Activated CD8-positive, alpha-beta memory T cell treated with anti-CD3 and anti-CD28 coated beads, Interleukin-2, amount 10 ng/mL, durations not matched to agents 7 days and 5 days (primary cell): ENCODE measurements at regions not wholly inside any gene's neighbourhood (a gene's known extent, or its start where the extent isn't known, plus 50 kb on each side); places are given as distances from the start of the nearest gene placed in this dataset.

Experiments
- ATAC-seq: fragments of 150-1000 bp; cut with Tn5 transposase; one replicate; pipeline ENCODE4 v1.10.0; 2021; ENCODE audit warnings: moderate library complexity
- CTCF ChIA-PET: fragments of 350-600 bp; sonication (Branson Sonifier 250); formaldehyde crosslinking; loops from one replicate; lab custom pipeline; 2021; ENCODE audit warnings: antibody characterized with exemption; lab: Charles Lee
- DNase-seq: peaks from one replicate; pipeline ENCODE4 v3.0.0-alpha.2; 2020
- H3K27ac Mint-ChIP-seq: one replicate; pipeline ENCODE4 v1.8.0; 2021; ENCODE audit warnings: mild to moderate bottlenecking, mixed read lengths
- H3K27me3 Mint-ChIP-seq: one replicate; pipeline ENCODE4 v1.8.0; 2021; ENCODE audit warnings: mixed read lengths
- H3K36me3 Mint-ChIP-seq: one replicate; pipeline ENCODE4 v1.8.0; 2021; ENCODE audit warnings: mild to moderate bottlenecking, mixed read lengths
- H3K4me1 Mint-ChIP-seq: one replicate; pipeline ENCODE4 v1.8.0; 2021; ENCODE audit warnings: mixed read lengths
- H3K4me3 Mint-ChIP-seq: one replicate; pipeline ENCODE4 v1.8.0; 2021; ENCODE audit warnings: mild to moderate bottlenecking, moderate library complexity, mixed read lengths
- H3K9me3 Mint-ChIP-seq: one replicate; pipeline ENCODE4 v1.8.0; 2022; ENCODE audit warnings: low read depth, mixed read lengths

GRCh38 chr2:166610180-166610912, 116.3 kb upstream of the SCN7A start:
- Mint-ChIP-seq H3K4me1 (no peaks in the 10 kb centered on the region), H3K9me3 (no peaks in the 10 kb centered on the region), H3K36me3 (no peaks in the 10 kb centered on the region), H3K27me3 (peaks cover 7% of the 10 kb centered on the region), H3K4me3 (no peak overlapping the region), H3K27ac (no peak overlapping the region)
- ATAC-seq (no peak), DNase-seq (no peak)
- CTCF ChIA-PET, result no interaction called here

DNA sequence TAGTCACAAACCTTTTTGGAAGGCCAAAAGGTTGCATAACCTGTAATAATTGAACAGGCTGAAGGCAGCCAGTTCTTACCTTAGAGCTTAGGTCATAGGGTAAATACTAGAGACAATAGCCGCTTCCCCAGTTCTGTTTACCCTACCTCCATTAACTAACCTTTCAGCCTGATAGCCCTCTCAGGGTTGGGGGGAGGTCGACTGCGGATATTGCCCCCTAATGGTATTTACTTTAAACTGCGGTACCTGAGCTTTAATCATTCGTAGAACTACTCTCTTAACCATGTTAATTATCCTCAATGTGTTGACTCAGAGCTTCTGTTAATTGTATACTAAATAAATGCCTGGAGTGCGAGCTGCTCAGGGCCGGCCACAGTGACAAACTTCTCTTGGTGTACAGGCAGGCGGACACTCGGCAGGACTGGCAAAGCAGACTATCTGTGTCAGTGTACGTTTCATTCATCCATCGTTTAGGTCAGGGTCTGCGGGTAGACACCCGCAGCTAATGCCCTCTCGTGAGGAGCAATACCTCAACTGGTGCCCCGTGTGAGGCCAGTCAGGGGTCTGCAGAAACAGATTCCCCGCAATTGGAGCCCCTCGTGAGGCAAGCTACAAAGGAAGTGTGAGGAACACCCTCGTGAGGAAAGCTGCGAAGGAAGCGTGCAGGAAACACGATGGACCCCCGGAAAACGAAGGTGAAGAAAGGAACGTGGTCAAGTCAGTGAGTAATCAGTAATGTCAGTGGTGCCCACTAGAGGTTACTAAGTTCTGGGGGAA, 115.3 kb upstream of the SCN7A start:
- Mint-ChIP-seq H3K4me3 (no peak overlapping the region), H3K4me1 (no peaks in the 10 kb centered on the region), H3K27ac (no peak overlapping the region), H3K9me3 (no peaks in the 10 kb centered on the region), H3K27me3 (peaks cover 7% of the 10 kb centered on the region), H3K36me3 (no peaks in the 10 kb centered on the region)
- no peak for DNase-seq
- no peak for ATAC-seq
- CTCF ChIA-PET, result no interaction called here

DNA sequence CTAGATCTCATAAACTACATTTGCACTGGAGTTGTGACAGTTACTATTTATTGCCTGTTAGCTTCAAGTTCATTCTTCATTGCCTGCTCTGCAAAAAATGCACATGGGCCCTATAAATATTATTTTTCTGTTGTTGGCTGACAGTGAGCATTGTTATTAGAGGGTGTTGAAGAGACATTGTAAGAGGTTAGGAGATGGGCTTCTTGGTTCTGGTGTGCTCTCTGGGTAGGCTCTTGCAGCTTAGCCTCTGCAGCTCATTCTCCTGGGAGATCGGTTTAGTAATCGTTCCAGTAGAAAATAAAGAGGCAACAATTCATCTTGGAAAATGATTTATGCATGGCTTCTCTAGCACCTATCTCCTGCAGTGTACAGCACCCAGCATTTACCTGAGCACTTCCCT, 113.8 kb upstream of the SCN7A start:
- ATAC-seq, result no peak
- Mint-ChIP-seq H3K4me1 (no peaks in the 10 kb centered on the region), H3K4me3 (no peak overlapping the region), H3K27ac (no peak overlapping the region), H3K9me3 (no peaks in the 10 kb centered on the region), H3K36me3 (no peaks in the 10 kb centered on the region), H3K27me3 (peaks cover 7% of the 10 kb centered on the region)
- DNase-seq, result no peak
- CTCF ChIA-PET, result interaction anchor here (1.1 kb wide), 1 partner anchor 325 kb away, joined by 3 read pairs; no protein-coding TSS in a partner anchor

- Mint-ChIP-seq H3K27ac (no peak overlapping the region), H3K4me1 (no peaks in the 10 kb centered on the region), H3K4me3 (no peak overlapping the region), H3K27me3 (no peaks in the 10 kb centered on the region), H3K36me3 (no peaks in the 10 kb centered on the region), H3K9me3 (peaks cover under 1% of the 10 kb centered on the region)
- ATAC-seq, result no peak
- CTCF ChIA-PET, result no interaction called here
- no peak for DNase-seq
These were observed 99.4 kb upstream of the SCN7A start for GRCh38 chr2:166593403-166593802.

GRCh38 chr2:166592750-166593149, 98.7 kb upstream of the SCN7A start:
- ATAC-seq (no peak), DNase-seq (no peak)
- Mint-ChIP-seq H3K36me3 (no peaks in the 10 kb centered on the region), H3K9me3 (no peaks in the 10 kb centered on the region), H3K27ac (no peak overlapping the region), H3K27me3 (no peaks in the 10 kb centered on the region), H3K4me3 (no peak overlapping the region), H3K4me1 (no peaks in the 10 kb centered on the region)
- CTCF ChIA-PET, result no interaction called here

DNA sequence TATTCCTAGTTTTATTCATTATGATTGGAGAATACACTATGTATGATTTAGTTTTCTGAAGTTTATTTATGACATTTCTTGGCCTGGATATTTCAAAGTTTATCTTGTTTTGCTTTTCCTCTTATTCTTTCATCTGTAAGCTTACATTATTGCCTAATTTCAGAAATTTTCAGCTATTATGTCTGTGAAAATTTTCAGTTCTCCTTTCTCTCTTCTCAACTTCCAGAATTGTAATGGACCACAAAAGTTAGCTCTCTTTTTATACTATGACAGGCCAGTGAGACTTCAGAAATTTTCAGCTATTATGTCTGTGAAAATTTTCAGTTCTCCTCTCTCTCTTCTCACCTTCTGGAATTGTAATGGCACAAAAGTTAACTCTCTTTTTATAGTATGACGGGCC, 97.2 kb upstream of the SCN7A start:
- CTCF ChIA-PET, result no interaction called here
- Mint-ChIP-seq H3K4me1 (no peaks in the 10 kb centered on the region), H3K27me3 (no peaks in the 10 kb centered on the region), H3K4me3 (no peak overlapping the region), H3K27ac (no peak overlapping the region), H3K36me3 (no peaks in the 10 kb centered on the region), H3K9me3 (no peaks in the 10 kb centered on the region)
- ATAC-seq (no peak), DNase-seq (no peak)

DNA sequence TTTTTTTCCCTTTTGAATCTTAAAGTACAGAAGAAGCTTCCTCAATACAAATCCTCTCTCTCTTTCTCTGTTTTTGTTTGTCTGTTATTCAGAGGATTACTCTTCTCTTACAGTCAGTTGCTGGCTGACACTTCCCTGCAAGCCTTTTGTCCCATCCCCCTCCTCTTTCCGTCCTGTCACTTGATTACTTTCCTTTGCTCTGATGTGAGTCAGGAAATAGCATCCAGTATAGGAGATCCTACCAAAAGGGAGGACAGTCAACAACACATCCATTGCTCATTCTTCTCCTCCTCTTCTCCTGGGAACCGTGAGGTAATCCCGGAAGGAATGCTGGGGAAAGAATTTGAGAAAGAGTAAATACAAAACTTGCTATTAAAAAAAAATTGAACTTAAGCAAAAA, 79.3 kb upstream of the SCN7A start:
- Mint-ChIP-seq H3K36me3 (no peaks in the 10 kb centered on the region), H3K4me1 (no peaks in the 10 kb centered on the region), H3K27me3 (no peaks in the 10 kb centered on the region), H3K27ac (no peak overlapping the region), H3K9me3 (no peaks in the 10 kb centered on the region), H3K4me3 (no peak overlapping the region)
- ATAC-seq (no peak), DNase-seq (no peak)
- CTCF ChIA-PET, result no interaction called here

- H3K36me3 Mint-ChIP-seq, result no peaks in the 10 kb centered on the region
- DNase-seq (no peak), ATAC-seq (no peak)
- no peaks in the 10 kb centered on the region for H3K4me1 Mint-ChIP-seq
- no peak overlapping the region for H3K4me3 Mint-ChIP-seq
- H3K9me3 Mint-ChIP-seq, result no peaks in the 10 kb centered on the region
- CTCF ChIA-PET, result no interaction called here
- no peak overlapping the region for H3K27ac Mint-ChIP-seq
- no peaks in the 10 kb centered on the region for H3K27me3 Mint-ChIP-seq
These were observed 78.9 kb upstream of the SCN7A start for GRCh38 chr2:166572937-166573336.

DNA sequence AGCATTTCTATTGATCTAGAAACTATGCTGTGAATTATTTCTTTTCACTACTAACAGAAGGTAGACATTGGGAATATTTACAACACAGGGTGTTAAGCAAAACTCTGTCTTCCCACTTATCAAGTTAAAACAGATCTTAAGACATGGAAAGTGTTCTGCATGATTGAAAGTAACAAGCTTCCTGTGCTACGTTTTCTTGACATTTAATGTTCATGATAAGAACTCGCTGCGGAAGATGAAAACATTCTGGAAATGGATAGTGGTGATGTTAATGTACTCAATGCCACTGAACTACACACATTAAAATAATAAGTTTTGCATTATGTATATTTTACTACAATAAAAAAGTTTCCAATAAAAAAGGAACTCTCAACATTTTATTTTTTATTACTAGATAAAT, 74.4 kb upstream of the SCN7A start:
- no peaks in the 10 kb centered on the region for H3K4me1 Mint-ChIP-seq
- H3K27me3 Mint-ChIP-seq, result no peaks in the 10 kb centered on the region
- DNase-seq (no peak), ATAC-seq (no peak)
- H3K27ac Mint-ChIP-seq, result no peak overlapping the region
- H3K36me3 Mint-ChIP-seq, result no peaks in the 10 kb centered on the region
- no peak overlapping the region for H3K4me3 Mint-ChIP-seq
- CTCF ChIA-PET, result no interaction called here
- no peaks in the 10 kb centered on the region for H3K9me3 Mint-ChIP-seq

DNA sequence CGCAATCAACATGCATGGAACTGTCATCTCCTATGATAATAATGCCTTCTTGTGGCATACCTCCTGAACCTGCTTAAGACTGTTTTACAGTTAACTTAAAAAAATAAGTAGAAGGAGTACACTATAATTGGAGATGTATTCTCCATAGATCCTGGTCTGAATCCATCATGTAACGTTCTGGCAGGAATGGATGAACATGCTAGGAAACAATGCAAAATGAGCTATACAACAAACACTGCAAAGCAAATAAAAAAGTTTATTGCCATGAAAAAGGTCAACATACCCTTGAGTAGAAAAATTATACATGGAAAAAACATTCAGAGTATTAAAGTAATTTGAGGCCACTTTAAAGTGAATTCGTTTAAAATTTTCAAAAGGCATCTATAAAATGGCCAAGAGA, 71.5 kb upstream of the SCN7A start:
- ATAC-seq (no peak), DNase-seq (no peak)
- H3K4me3 Mint-ChIP-seq, result no peak overlapping the region
- no peak overlapping the region for H3K27ac Mint-ChIP-seq
- no peaks in the 10 kb centered on the region for H3K9me3 Mint-ChIP-seq
- no peaks in the 10 kb centered on the region for H3K4me1 Mint-ChIP-seq
- no peaks in the 10 kb centered on the region for H3K36me3 Mint-ChIP-seq
- H3K27me3 Mint-ChIP-seq, result no peaks in the 10 kb centered on the region
- CTCF ChIA-PET, result no interaction called here

- Mint-ChIP-seq H3K4me1 (no peaks in the 10 kb centered on the region), H3K36me3 (no peaks in the 10 kb centered on the region), H3K9me3 (no peaks in the 10 kb centered on the region), H3K27me3 (no peaks in the 10 kb centered on the region), H3K27ac (no peak overlapping the region), H3K4me3 (no peak overlapping the region)
- no peak for ATAC-seq
- CTCF ChIA-PET, result no interaction called here
- no peak for DNase-seq
These were observed 69.8 kb upstream of the SCN7A start for GRCh38 chr2:166563894-166564293.

DNA sequence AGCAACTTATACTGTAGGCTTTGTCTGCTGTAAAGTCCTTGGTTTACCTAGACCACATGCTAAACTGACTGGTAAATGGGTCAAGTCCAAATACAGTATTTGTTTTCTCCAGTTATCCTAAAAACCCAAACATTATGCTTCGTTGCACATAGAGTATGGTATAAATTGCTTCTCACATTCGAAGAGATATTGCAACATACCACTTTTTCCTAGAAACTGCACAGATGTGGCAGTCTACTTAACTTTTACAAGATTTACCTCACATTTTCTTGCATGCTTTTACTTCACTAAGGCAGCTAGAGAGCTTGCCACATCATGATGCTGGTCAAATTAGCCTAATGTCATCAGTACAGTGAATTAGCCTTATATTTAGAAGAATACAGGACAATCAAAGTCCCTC, 66.0 kb upstream of the SCN7A start:
- Mint-ChIP-seq H3K4me1 (no peaks in the 10 kb centered on the region), H3K27ac (no peak overlapping the region), H3K4me3 (no peak overlapping the region), H3K9me3 (no peaks in the 10 kb centered on the region), H3K36me3 (no peaks in the 10 kb centered on the region), H3K27me3 (no peaks in the 10 kb centered on the region)
- ATAC-seq (no peak), DNase-seq (no peak)
- CTCF ChIA-PET, result no interaction called here

DNA sequence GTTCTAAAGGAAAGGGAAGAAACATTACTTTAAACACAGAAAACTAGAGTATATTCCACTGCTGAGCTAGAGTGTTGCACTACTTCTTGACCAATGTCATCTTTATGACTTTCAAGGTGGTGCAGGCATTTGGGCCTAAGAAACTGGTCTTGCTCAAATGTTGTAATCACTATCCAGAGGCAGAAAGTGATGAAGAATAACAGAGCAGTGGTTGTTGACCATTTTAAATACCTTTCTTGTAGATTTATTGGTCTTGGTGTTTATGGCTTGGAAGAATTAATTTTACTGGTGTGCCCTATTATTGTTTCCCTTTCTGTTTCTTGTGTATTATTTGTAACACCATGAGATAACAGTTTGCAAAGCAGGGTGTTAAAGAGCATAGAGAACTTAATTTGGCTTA, 56.9 kb upstream of the SCN7A start:
- H3K27ac Mint-ChIP-seq, result no peak overlapping the region
- no peak for DNase-seq
- ATAC-seq, result no peak
- no peaks in the 10 kb centered on the region for H3K27me3 Mint-ChIP-seq
- H3K4me1 Mint-ChIP-seq, result no peaks in the 10 kb centered on the region
- H3K9me3 Mint-ChIP-seq, result peaks cover 4% of the 10 kb centered on the region
- no peak overlapping the region for H3K4me3 Mint-ChIP-seq
- CTCF ChIA-PET, result no interaction called here
- no peaks in the 10 kb centered on the region for H3K36me3 Mint-ChIP-seq

DNA sequence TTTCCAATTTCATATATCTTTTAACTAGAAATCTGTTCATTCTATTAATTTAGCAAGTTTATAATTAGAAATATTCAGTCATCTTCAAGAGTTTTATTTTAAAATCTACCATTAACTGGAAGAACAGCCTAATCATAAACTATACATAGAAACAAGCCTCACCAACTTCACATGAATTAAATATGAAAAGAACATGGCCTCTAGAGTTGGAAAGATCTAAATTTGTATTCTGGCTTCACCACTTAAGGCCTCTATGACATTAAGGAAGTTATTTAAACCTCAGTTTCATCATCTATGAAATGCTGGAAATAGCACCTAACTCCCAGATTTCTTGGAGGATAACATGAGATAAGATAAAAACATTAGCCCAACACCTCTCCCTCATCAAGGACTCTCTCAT, 51.4 kb upstream of the SCN7A start:
- Mint-ChIP-seq H3K4me3 (no peak overlapping the region), H3K36me3 (no peaks in the 10 kb centered on the region), H3K27me3 (no peaks in the 10 kb centered on the region), H3K27ac (no peak overlapping the region), H3K4me1 (no peaks in the 10 kb centered on the region), H3K9me3 (no peaks in the 10 kb centered on the region)
- CTCF ChIA-PET, result no interaction called here
- no peak for DNase-seq
- ATAC-seq, result no peak
